ENCODE measurements at regions not wholly inside any gene's neighbourhood (a gene's known extent, or its start where the extent isn't known, plus 50 kb on each side); places are given as distances from the start of the nearest gene placed in this dataset.
"Not testable (repeated sequence)": the region's sequence is repeated elsewhere in the genome, so short reads cannot be mapped to it uniquely, and the experiment has no call there.

DNA sequence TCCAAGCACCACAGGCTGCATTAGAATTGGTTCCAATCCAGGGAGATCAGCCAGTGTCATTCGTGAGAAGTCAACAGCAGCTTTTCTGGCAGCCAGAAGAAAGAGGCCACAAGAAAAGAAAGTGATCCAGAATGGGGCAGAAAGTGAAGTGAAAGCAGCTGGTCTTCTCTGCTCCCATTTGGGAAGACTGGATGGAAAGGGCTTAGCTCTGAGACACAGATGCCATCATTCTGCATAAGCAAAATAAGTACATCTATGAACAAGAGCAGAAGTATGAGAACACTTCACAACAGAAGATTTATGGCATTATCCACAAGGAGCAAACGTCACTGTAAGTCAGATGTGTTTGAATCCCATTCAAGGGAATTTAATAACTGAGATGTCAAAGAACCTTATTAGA lies 326.5 kb upstream of the ESRRG start:
- no peak for DNase-seq (ENCODE audit: low read depth in 2 of 3, low spot score in 2 of 3)

DNA sequence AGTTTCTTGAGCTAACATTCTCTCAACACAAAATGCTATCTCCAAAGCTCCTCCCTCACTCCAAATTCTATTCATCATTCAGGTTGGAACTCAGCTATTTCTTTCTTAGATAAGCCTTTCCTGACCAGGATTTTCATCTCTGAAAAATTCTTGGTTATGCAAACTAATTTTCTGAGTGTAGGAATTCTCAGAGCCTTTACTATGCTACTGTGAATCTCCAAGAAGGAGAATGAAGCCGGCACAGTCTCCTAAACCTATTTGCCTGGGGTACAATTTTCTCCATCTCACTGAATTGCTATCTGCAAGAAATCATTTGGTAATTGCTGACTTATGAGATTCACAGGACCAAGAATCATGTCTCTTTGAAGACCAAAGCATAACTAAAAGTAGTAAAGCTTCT lies 325.9 kb upstream of the ESRRG start:
- no peak for DNase-seq (ENCODE audit: low read depth in 2 of 3, low spot score in 2 of 3)

DNA sequence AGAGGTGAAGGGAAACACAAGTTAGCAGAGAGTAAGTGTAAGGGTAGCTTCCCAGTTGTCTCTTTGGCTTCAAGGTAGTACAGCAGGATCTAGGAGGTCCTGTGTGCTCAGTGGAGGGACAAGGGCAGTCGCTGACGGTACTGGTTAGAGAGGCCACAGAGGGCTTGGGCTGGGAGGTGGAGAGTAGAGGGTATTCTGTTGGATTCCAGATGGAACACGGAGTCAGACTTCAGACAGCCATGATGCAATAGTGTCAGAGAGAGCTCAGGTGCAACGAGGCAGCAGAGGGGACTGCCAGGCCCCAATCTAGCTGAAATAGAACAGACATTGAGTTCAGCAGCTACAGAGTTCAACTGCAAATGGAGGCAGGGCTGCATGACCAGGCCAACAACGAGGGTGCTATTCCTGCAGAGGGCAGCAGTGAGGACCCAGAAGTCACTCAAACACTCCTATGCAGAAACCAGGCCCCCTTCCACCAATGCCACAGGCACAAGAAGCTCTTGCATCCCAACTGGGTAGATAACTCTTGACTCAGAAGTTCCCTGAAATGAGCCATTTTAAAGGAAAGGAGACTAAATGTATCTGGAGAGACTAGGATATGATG lies 325.0 kb upstream of the ESRRG start:
- no peak for DNase-seq (ENCODE audit: low read depth in 2 of 3, low spot score in 2 of 3)

DNA sequence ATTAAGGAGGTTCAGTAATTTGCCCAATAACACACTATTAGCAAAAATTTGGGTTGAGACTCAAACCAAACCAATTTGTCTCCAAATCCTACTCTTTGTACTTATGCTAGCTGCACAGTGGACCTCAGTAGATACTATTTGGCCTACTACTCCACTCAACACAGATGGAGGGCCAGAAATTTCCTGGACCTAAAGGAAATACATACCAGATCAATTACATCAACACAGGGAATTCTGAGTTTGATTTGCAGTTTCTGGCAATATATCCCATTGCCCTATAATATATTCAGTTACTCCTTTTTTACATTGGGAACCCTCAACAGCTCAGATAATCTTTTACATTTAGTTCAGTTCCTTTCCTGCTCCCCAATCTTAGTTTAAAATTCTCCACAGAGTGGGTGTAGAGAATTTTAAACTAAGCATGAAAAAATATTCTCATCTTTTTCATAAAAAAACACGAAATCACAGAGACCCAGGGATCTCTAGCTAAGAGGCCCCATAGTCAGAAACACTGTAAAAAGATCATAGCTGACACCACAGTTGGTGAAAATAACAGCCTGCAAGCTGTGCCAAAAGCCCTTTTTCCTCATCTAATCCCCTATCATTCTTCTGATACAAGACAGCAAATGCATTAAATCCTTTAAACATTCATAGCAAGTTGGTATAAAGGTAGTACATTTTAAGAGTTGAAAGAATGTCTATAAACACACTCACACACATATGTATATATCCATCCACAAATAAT lies 317.7 kb upstream of the ESRRG start:
- no peak for DNase-seq (ENCODE audit: low read depth in 2 of 3, low spot score in 2 of 3)

- no peak for DNase-seq (ENCODE audit: low read depth in 2 of 3, low spot score in 2 of 3)
Measured at GRCh38 chr1:217039926-217040325, 316.7 kb upstream of the ESRRG start.

DNA sequence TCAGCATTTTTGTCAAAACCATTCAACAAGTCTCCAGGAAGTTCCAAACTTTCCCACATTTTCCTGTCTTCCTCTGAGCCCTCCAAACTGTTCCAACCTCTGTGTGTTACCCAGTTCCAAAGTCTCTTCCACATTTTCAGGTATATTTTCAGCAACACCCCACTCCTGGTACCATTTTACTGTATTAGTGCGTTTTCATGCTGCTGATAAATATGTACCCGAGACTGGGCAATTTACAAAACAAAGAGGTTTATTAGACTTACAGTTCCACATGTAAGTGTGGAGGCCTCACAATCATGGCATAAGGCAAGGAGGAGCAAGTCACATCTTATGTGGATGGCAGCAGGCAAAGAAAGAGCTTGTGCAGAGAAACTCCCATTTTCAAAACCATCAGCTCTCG lies 315.9 kb upstream of the ESRRG start:
- DNase-seq (ENCODE audit: low read depth in 2 of 3, low spot score in 2 of 3), result not testable (repeated sequence)

DNA sequence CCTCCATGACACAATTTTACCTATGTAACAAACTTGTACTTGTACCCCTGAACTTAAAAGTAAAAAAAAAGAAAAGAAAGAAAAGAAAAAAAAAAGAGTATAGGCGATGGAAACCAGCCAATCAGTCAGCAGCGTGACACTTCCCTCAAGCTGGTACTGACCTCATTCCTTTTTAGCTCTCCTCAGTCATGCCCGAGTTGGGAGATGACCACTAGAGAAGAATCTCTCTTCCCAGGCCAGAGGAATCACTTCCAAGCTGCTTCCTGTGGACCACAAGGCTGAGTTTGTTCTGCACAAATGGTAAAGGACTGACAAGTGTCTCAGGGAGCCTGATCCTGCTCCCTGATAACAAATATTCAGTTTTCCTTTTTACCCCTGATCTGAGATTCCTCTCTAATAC lies 313.5 kb upstream of the ESRRG start:
- DNase-seq (ENCODE audit: low read depth in 2 of 3, low spot score in 2 of 3), result no peak

DNA sequence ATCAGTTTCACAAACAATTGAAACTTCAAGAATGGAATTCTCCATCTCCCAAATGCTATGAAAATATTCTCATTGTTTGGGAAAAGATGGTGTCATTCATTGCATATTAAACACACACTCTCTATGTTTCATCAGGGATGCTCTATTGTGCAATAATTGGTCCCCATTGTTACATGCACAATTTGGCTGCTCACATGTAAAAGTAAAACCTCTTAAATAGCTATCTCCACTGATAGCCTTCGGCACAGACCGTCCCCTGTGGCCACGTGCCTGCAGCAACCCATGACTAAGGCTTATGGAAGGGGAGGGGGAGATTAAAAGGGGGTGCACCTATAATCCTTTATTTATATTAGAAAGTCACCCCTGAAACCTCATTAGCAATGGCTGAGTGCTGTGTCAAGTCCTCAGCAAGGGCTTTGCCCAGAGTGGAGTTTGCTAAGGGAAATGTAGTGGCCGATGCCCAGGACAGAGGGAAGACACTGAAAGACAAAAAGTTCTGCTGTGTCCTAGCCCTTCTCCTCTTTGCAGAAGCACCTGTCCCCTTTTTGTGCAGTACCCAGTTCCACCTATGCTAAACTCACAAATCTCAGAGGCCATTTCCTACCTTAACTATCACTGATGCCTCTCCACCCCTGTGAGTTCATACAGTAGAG lies 309.6 kb upstream of the ESRRG start:
- no peak for DNase-seq (ENCODE audit: low read depth in 2 of 3, low spot score in 2 of 3)

DNA sequence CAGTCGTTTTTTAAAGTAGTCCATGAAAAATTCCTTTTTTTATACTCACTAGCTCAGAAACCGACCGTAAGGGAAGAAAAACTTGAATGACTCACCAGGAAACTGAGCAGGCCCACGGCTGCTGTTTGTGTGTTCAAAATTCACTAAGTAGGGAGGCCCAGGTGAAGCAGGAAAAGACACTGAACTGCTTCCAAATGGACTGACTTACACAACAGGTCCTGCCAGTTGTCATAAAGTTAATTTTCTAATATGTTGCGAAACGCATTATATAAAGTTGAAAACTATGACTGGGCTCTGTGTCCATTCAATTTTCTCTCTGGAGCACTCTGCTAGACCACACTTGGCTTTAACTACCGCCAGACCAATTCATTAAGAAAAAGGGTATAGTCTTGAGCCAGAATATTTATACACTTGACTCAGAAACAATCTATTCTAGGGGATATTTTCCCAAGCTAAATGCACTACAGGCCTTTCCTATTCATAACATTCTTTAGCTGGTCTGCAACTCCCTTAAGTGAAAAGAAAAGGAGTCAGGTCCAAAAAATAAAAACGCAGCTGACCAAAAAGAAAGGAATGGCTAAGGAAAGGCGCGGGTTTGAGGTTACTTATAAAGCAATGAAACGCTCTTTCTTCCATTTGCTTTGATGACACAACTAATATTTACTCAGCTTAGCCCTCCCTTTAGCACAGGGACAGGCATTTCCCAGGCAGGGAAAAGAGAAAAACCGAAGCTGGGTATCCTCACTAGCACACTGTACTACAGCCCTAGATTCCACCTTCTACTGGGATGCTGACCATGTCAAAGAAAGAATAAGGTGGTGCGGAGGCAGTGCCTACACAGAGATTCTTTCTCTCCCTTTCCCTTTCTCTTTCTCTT lies 306.3 kb upstream of the ESRRG start:
- no peak for DNase-seq (ENCODE audit: low read depth in 2 of 3, low spot score in 2 of 3)

DNA sequence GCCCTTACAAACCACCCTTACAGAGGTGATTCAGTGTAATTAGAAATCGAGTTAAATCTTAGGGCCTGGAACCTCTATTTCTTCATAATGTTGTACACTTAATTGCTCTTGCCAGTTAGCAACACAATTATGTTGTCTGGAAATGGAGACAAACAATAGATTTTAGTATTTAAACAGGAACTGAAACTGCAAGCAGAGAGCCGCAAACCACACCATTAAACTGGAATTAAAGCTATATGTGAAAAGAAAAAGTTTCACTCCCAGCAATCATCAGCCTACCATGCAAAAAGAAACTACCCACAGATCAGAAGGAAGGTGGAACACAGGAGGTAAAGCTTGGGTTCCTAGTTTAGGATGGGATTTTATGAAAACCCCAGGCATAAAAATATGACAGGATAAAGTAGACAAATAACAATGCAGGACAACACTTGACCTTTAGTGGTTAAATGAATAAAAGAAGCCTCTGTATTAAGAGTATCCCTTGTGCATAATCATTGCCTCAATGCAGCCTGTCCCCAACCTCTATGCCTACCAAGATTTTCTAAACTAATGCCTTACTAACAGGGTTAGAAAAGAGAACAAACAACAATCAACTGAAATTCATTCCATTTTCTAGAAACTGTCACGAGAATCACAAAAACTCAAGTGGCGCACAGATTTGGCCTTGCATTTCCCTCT lies 304.3 kb upstream of the ESRRG start:
- no peak for DNase-seq (ENCODE audit: low read depth in 2 of 3, low spot score in 2 of 3)

GRCh38 chr1:217026531-217026930 lies 303.3 kb upstream of the ESRRG start:
- DNase-seq (ENCODE audit: low read depth in 2 of 3, low spot score in 2 of 3), result no peak

- no peak for DNase-seq (ENCODE audit: low read depth in 2 of 3, low spot score in 2 of 3)
Measured at GRCh38 chr1:217025381-217025780, 302.2 kb upstream of the ESRRG start.

DNA sequence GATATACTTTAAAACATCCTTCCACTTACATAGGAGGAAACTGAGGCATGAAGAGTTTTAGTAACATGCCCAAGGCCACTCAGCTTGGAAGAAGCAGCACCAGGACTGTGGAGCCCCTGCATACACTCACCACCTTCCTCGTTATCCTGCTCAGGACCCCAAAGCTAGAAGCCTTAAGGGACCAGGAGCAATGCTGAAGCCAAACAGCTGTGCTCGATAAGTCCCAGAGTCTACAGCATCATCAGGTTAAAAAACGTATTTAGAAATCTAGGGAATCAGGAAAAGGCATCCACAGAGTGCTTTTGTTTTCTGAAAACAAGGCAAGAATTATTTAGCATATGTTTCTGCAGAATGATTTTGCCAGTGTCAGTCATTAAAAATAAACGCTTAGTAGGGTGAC lies 301.7 kb upstream of the ESRRG start:
- no peak for DNase-seq (ENCODE audit: low read depth in 2 of 3, low spot score in 2 of 3)

- no peak for DNase-seq (ENCODE audit: low read depth in 2 of 3, low spot score in 2 of 3)
Measured at GRCh38 chr1:217021956-217022355, 298.7 kb upstream of the ESRRG start.

DNA sequence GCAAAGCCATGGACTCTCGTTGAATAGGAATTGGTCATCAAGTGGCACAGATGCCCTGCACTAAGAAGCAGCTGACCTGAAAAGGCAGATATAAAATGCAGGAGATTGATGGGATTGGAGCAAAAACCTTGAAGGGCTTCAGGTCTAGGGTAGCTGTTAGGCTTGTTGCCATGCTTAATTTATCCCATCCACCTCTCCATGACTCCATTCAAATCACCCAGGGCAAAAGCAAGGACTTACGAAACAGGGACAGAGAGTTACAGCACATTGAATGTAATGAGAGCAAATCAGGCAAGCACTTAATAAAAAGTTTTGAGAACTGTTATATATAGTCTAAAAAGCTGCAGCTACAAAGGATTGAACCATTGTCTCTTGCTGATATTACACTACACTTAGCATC lies 298.2 kb upstream of the ESRRG start:
- DNase-seq (ENCODE audit: low read depth in 2 of 3, low spot score in 2 of 3), result no peak

DNA sequence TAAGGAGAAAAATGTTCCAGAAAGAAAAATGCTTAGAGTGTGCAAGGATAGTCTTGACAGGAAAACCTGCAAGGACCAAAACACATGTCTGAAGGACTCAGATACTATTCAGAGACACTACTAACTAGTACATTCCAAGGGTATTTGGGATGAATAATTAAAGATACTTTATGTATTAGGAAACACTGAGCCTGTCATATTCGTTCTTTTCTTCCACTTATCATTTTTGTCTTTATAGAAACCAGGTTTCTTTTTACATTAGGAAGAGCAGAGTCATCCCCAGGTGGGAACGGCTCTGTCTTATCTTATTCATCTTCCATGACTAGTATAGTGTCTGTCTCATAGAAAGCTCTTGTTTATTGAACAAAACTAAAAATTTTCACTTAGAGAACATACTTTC lies 296.2 kb upstream of the ESRRG start:
- no peak for DNase-seq (ENCODE audit: low read depth in 2 of 3, low spot score in 2 of 3)

DNA sequence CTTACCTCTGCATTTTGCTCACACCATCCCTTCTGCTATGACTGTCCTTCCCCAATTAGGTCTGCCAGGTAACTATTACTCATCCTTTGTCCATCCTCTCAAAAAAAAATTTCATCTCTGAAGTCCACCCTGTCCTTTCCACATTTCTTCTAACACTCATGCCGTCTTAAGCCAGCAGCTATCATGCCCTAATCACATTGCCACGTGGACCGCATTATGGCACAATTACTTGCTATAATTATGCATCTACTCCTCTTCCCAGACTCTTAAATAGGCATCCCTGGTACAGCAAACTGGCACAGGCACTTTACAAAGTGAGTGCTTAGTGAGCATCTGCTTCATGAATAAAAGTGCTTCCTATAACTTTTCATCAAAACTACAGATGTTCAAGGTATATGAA lies 295.4 kb upstream of the ESRRG start:
- DNase-seq (ENCODE audit: low read depth in 2 of 3, low spot score in 2 of 3), result no peak

GRCh38 chr1:217017165-217017564 lies 293.9 kb upstream of the ESRRG start:
- no peak for DNase-seq (ENCODE audit: low read depth in 2 of 3, low spot score in 2 of 3)

- no peak for DNase-seq (ENCODE audit: low read depth in 2 of 3, low spot score in 2 of 3)
Measured at GRCh38 chr1:217014066-217014465, 290.8 kb upstream of the ESRRG start.

DNA sequence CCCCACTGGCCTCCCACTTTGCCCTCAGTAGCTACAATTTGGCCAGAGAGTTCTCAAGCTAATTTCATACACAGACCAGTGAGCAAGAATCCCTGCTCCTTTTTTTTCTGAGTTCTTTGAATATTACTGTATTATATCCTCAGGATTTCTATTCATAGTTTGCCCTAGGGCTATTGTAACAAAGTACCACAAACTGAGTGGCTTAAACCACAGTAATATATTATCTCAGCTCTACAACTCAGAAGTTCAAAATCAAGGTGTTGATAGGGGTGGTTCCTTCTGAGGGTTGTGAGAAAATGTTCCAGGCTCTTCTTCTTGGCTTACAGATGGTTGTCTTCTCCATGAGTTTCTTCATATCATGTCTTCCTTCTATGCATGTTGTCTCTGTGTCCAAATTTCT lies 289.4 kb upstream of the ESRRG start:
- DNase-seq (ENCODE audit: low read depth in 2 of 3, low spot score in 2 of 3), result no peak

GRCh38 chr1:217011097-217011496 lies 287.9 kb upstream of the ESRRG start:
- DNase-seq (ENCODE audit: low read depth in 2 of 3, low spot score in 2 of 3), result no peak

All from hematopoietic multipotent progenitor cell (in vitro differentiated cells).